Mammary epithelial cell (primary cell): ENCODE measurements at regions not wholly inside any gene's neighbourhood (a gene's known extent, or its start where the extent isn't known, plus 50 kb on each side); places are given as distances from the start of the nearest gene placed in this dataset.

Experiments
- EZH2 ChIP-seq: IDR thresholded peaks from 2 replicates; pipeline ENCODE4 v1.6.1; 2012; ENCODE audit warnings: low read length, inconsistent platforms, borderline replicate concordance
- TF ChIP-seq, protein P1 (sequence below), 2 donors: IDR thresholded peaks in 1 of 2; conservative IDR thresholded peaks in 1 of 2; 2 replicates each; pipeline ENCODE4 v1.5.1; 2011 to 2012; ENCODE audit warnings: inconsistent platforms in 2 of 2, low read length in 2 of 2, mild to moderate bottlenecking in 2 of 2, control low read depth in 1 of 2, low read depth in 1 of 2; ENCODE audit not compliant: insufficient read depth in 1 of 2; ENCODE audit errors: extremely low read depth in 1 of 2

DNA sequence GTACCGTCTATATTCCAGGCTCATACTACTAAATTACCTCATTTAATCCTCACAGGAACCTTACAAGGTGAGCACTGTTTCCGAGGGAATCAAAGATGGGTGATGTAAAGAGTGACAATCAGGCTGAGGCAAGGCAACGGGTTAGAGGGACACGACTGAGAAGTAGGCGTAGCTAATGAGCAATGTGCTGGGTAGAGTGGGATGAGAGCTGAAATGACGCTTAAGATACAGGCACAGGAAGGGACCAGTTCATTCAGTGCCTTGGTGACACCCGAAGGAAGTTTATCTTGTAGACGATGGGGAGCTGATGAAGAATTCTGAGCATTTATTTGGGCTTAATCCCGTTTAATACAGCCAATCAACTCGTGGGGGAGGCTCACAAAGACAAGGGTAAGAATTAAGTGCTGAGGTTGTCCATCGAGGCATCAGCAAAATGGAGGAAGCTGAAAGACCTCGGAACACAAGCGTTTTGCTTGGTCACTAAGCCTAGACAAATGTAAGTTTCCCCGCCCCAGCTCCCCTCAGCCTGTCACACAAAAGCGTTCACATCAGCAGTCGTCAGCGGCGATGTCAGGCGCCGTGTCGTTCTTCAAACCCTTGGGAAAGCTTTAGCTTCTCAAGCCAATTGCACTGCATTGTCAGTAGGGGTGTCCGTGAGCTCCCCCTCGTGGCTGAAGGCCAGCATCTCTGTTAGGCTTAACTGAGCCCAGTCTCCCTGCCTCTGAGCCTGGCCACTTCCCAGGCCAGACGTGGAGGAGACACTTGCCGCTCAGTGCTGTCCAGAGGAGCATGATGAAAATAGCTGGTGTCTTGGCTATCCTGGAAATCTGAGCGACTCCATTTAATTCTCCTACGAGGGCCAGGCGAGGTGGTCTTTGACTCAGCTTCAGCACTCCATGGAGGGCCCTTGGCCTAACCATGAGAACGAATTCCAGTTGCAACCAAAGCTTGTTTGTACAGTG, 288.5 kb upstream of the G2E3 start:
- no peak for TF ChIP-seq EZH2
- TF ChIP-seq, protein P1, sequence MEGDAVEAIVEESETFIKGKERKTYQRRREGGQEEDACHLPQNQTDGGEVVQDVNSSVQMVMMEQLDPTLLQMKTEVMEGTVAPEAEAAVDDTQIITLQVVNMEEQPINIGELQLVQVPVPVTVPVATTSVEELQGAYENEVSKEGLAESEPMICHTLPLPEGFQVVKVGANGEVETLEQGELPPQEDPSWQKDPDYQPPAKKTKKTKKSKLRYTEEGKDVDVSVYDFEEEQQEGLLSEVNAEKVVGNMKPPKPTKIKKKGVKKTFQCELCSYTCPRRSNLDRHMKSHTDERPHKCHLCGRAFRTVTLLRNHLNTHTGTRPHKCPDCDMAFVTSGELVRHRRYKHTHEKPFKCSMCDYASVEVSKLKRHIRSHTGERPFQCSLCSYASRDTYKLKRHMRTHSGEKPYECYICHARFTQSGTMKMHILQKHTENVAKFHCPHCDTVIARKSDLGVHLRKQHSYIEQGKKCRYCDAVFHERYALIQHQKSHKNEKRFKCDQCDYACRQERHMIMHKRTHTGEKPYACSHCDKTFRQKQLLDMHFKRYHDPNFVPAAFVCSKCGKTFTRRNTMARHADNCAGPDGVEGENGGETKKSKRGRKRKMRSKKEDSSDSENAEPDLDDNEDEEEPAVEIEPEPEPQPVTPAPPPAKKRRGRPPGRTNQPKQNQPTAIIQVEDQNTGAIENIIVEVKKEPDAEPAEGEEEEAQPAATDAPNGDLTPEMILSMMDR (conservative IDR thresholded peaks at IDR 0.05 in 1 of 2, IDR thresholded peaks at IDR 0.05 in 1 of 2; ENCODE audit: extremely low read depth in 1 of 2, insufficient read depth in 1 of 2, low read depth in 1 of 2, low read length in 2 of 2): peak; percentile 90 to 97
